Liver (tissue), 7 donors: ENCODE measurements at regions not wholly inside any gene's neighbourhood (a gene's known extent, or its start where the extent isn't known, plus 50 kb on each side); places are given as distances from the start of the nearest gene placed in this dataset.
"Not testable (repeated sequence)": the region's sequence is repeated elsewhere in the genome, so short reads cannot be mapped to it uniquely, and the experiment has no call there.

Experiments used
- DNase-seq: peaks from one replicate; pipeline ENCODE4 v3.0.0-alpha.2; 2017; ENCODE audit warnings: low spot score
- H3K27ac ChIP-seq, 2 donors: one replicate each; pipeline ENCODE4 v1.7.0; 2013; ENCODE audit warnings: inconsistent platforms in 2 of 2, low read length in 2 of 2, control low read depth in 1 of 2, low read depth in 1 of 2, mild to moderate bottlenecking in 1 of 2
- H3K27me3 ChIP-seq, 4 donors: one replicate each; pipeline versions ENCODE4 v1.6.1 to v1.7.0; 2013; ENCODE audit warnings: low read length in 3 of 4, inconsistent platforms in 1 of 4, mild to moderate bottlenecking in 1 of 4, moderate library complexity in 1 of 4; ENCODE audit not compliant: control insufficient read depth in 4 of 4, insufficient read depth in 4 of 4
- H3K36me3 ChIP-seq, 4 donors: one replicate each; pipeline versions ENCODE4 v1.6.1 to v1.7.0; 2013; ENCODE audit warnings: low read length in 3 of 4, mild to moderate bottlenecking in 3 of 4, low read depth in 1 of 4, moderate library complexity in 1 of 4; ENCODE audit not compliant: control insufficient read depth in 4 of 4, insufficient read depth in 3 of 4
- H3K4me1 ChIP-seq, 4 donors: one replicate each; pipeline versions ENCODE4 v1.6.1 to v1.7.0; 2013; ENCODE audit warnings: low read length in 3 of 4, mild to moderate bottlenecking in 3 of 4, moderate library complexity in 1 of 4; ENCODE audit not compliant: control insufficient read depth in 4 of 4, insufficient read depth in 4 of 4
- H3K4me3 ChIP-seq, 3 donors: one replicate each; pipeline versions ENCODE4 v1.6.1 to v1.7.0; 2013; ENCODE audit warnings: low read length in 3 of 3, control low read depth in 1 of 3, low read depth in 1 of 3, mild to moderate bottlenecking in 1 of 3
- H3K9ac ChIP-seq, 2 donors: one replicate each; pipeline ENCODE4 v1.7.0; 2013; ENCODE audit warnings: low read length in 2 of 2, mild to moderate bottlenecking in 2 of 2, moderate library complexity in 2 of 2, control low read depth in 1 of 2, low read depth in 1 of 2
- H3K9me3 ChIP-seq, 4 donors: one replicate each; pipeline versions ENCODE4 v1.6.1 to v1.7.0; 2013; ENCODE audit warnings: low read length in 3 of 4; ENCODE audit not compliant: control insufficient read depth in 4 of 4
- HNF4A ChIP-seq, 2 donors: conservative IDR thresholded peaks; 2 replicates each; pipeline ENCODE4 v1.6.1; 2016; ENCODE audit warnings: antibody characterized with exemption in 2 of 2, mild to moderate bottlenecking in 2 of 2
- REST ChIP-seq: IDR thresholded peaks from 2 replicates; pipeline ENCODE4 v1.6.1; 2016; ENCODE audit warnings: antibody characterized with exemption, mild to moderate bottlenecking
- RXRA ChIP-seq, 2 donors: IDR thresholded peaks; 2 replicates each; pipeline ENCODE4 v1.6.1; 2017 to 2018; ENCODE audit warnings: antibody characterized with exemption in 2 of 2, mild to moderate bottlenecking in 1 of 2
- WGBS: extraction: QIAGEN DNeasy Blood & Tissue Kit; methylation state at CpG from one replicate; pipeline ENCODE4 v1.1.7; 2013; 5-methylcytosine and 5-hydroxymethylcytosine counted together
- donor health status: healthy.
- donor health status: healthy.
- donor health status: healthy.
- donor health status: healthy.

GRCh38 chr1:243021365-243021764 lies 233.7 kb downstream of the CEP170 start:
- 33% methylated on average over 4 of the region's 4 CpGs for WGBS
- H3K4me1 ChIP-seq = not testable (repeated sequence)

GRCh38 chr1:243019030-243019635 lies 235.9 kb downstream of the CEP170 start:
- not testable (repeated sequence) for H3K36me3 ChIP-seq, DNase-seq, H3K9me3 ChIP-seq, H3K9ac ChIP-seq, H3K27me3 ChIP-seq, H3K4me3 ChIP-seq, H3K4me1 ChIP-seq, H3K27ac ChIP-seq
- peak; percentile 94 for TF ChIP-seq REST
- 6% methylated on average over 1 of the region's 1 CpG for WGBS

More at GRCh38 chr1:243021365-243021764, 233.7 kb downstream of the CEP170 start:
- H3K36me3 ChIP-seq, H3K4me3 ChIP-seq, H3K9ac ChIP-seq, H3K27me3 ChIP-seq, DNase-seq, H3K27ac ChIP-seq, H3K9me3 ChIP-seq: not testable (repeated sequence)

GRCh38 chr1:243010719-243011118 lies 244.4 kb downstream of the CEP170 start:
- not testable (repeated sequence) for H3K4me3 ChIP-seq, H3K27me3 ChIP-seq, H3K4me1 ChIP-seq, H3K9me3 ChIP-seq, H3K27ac ChIP-seq, DNase-seq, H3K36me3 ChIP-seq, H3K9ac ChIP-seq
- 16% methylated on average over 2 of the region's 3 CpGs for WGBS

- H3K4me3 ChIP-seq, H3K4me1 ChIP-seq, H3K27ac ChIP-seq, H3K27me3 ChIP-seq, H3K9ac ChIP-seq, H3K36me3 ChIP-seq, DNase-seq, H3K9me3 ChIP-seq: not testable (repeated sequence)
- WGBS = 41% methylated on average over 4 of the region's 4 CpGs
Observed at GRCh38 chr1:243001003-243001402, 254.1 kb downstream of the CEP170 start.

GRCh38 chr1:242992776-242993175 lies 262.3 kb downstream of the CEP170 start:
- not testable (repeated sequence) for H3K4me3 ChIP-seq, H3K36me3 ChIP-seq, H3K4me1 ChIP-seq, H3K9me3 ChIP-seq, H3K27me3 ChIP-seq, H3K9ac ChIP-seq, DNase-seq, H3K27ac ChIP-seq
- TF ChIP-seq RXRA (IDR thresholded peaks at IDR 0.05) (peak in 1 of 2 donors; percentile 24), HNF4A (conservative IDR thresholded peaks at IDR 0.05) (peak; percentile 10 to 72)
- WGBS = 46% methylated on average over 3 of the region's 3 CpGs

GRCh38 chr1:242985096-242985495 lies 270.0 kb downstream of the CEP170 start:
- H3K9ac ChIP-seq, H3K36me3 ChIP-seq, H3K27ac ChIP-seq, H3K4me3 ChIP-seq, DNase-seq, H3K27me3 ChIP-seq, H3K9me3 ChIP-seq, H3K4me1 ChIP-seq: not testable (repeated sequence)
- 77% methylated on average over 3 of the region's 3 CpGs for WGBS

GRCh38 chr1:242973341-242973740 lies 281.7 kb downstream of the CEP170 start:
- WGBS = 87% methylated on average over 3 of the region's 3 CpGs
- not testable (repeated sequence) for H3K27ac ChIP-seq, H3K4me1 ChIP-seq, H3K9me3 ChIP-seq, H3K9ac ChIP-seq, H3K36me3 ChIP-seq, H3K4me3 ChIP-seq, H3K27me3 ChIP-seq, DNase-seq
